ENCODE measurements at regions not wholly inside any gene's neighbourhood (a gene's known extent, or its start where the extent isn't known, plus 50 kb on each side); places are given as distances from the start of the nearest gene placed in this dataset.

GRCh38 chr5:1651971-1652872, 128.5 kb upstream of the LPCAT1 start:
- H3K27me3 Mint-ChIP-seq = peaks cover 11% of the 10 kb centered on the region
- no peak overlapping the region for H2AFZ ChIP-seq (ENCODE audit: insufficient read depth, low read depth, low read length, poor library complexity, severe bottlenecking)
- H3K79me2 ChIP-seq (ENCODE audit: control insufficient read depth, insufficient read depth, low read length) = no peaks in the 10 kb centered on the region
- H3K9ac ChIP-seq (ENCODE audit: low read length) = no peak overlapping the region
- H3K36me3 ChIP-seq (replicated peaks in 1 of 2; ENCODE audit: control extremely low read depth in 1 of 2, control insufficient read depth in 1 of 2, extremely low read depth in 1 of 2, insufficient read depth in 2 of 2, low read length in 1 of 2) = no peaks in the 10 kb centered on the region
- H3K9me3 ChIP-seq (ENCODE audit: control extremely low read depth in 1 of 3, control insufficient read depth in 2 of 3, insufficient read depth in 1 of 3, low read length in 2 of 3) = peaks cover 0 to 11% (median 0%) of the 10 kb centered on the region in 3 donors
- ATAC-seq (ENCODE audit: low read depth) = no peak
- DNase-seq = no peak
- H3K4me3 Mint-ChIP-seq = peak overlapping the region; percentile 44
- H3K27me3 ChIP-seq (replicated peaks in 1 of 4; ENCODE audit: control extremely low read depth in 1 of 4, control insufficient read depth in 3 of 4, insufficient read depth in 4 of 4, low read length in 3 of 4) = peaks cover 0 to 24% (median 8%) of the 10 kb centered on the region in 4 experiments
- no peak overlapping the region for H3K4me3 ChIP-seq (ENCODE audit: control extremely low read depth in 1 of 5, extremely low read depth in 1 of 5, insufficient read depth in 1 of 5, low read depth in 2 of 5, low read length in 4 of 5)
- TF ChIP-seq EZH2 (IDR thresholded peaks at IDR 0.05; ENCODE audit: borderline replicate concordance, insufficient read depth, low read depth, low read length, poor library complexity, severe bottlenecking) = no peak
- no peak for TF ChIP-seq CTCF (IDR thresholded peaks at IDR 0.05)
- H3K4me1 ChIP-seq (ENCODE audit: control insufficient read depth in 2 of 2, insufficient read depth in 2 of 2, low read length in 2 of 2) = peaks cover 22 to 23% of the 10 kb centered on the region in 2 donors
- H3K9me3 Mint-ChIP-seq (ENCODE audit: insufficient read depth) = no peaks in the 10 kb centered on the region
- no peak overlapping the region for H3K27ac ChIP-seq (ENCODE audit: low read length in 2 of 2)
- H3K4me2 ChIP-seq (replicated peaks; ENCODE audit: low read depth, low read length, poor library complexity, severe bottlenecking) = peak overlapping the region; percentile 66
- peaks cover 28% of the 10 kb centered on the region for H3K4me1 Mint-ChIP-seq
- ChIA-PET CTCF (interaction anchor here (0.9 to 1.6 kb wide), 3 partner anchors 8 to 484 kb away, joined by 3 to 24 read pairs (median 9); no protein-coding TSS in a partner anchor), POLR2A (interaction anchor here (0.5 to 1.3 kb wide), 2 partner anchors 18 kb away, joined by 5 to 7 read pairs; no protein-coding TSS in a partner anchor)
- peak overlapping the region; percentile 32 for H3K27ac Mint-ChIP-seq
- no peaks in the 10 kb centered on the region for H4K20me1 ChIP-seq (ENCODE audit: control insufficient read depth, insufficient read depth, low read length, poor library complexity, severe bottlenecking)
- WGBS (ENCODE audit: insufficient coverage) = 68% methylated on average over 13 of the region's 13 CpGs
- intact Hi-C loops (cut with micrococcal nuclease) = loop anchor here (2.0 kb wide), 1 partner anchor 149 kb away; the partner anchor contains the start of gene NDUFS6

- peaks cover 22 to 23% of the 10 kb centered on the region in 2 donors for H3K4me1 ChIP-seq (ENCODE audit: control insufficient read depth in 2 of 2, insufficient read depth in 2 of 2, low read length in 2 of 2)
- no peak overlapping the region for H3K9ac ChIP-seq (ENCODE audit: low read length)
- no peak overlapping the region for H2AFZ ChIP-seq (ENCODE audit: insufficient read depth, low read depth, low read length, poor library complexity, severe bottlenecking)
- Mint-ChIP-seq H3K27me3 (peaks cover 14% of the 10 kb centered on the region), H3K4me3 (no peak overlapping the region), H3K27ac (no peak overlapping the region), H3K4me1 (peaks cover 28% of the 10 kb centered on the region), H3K9me3 (ENCODE audit: insufficient read depth) (no peaks in the 10 kb centered on the region)
- ChIA-PET CTCF (no interaction called here), POLR2A (interaction anchor here (0.6 kb wide), 1 partner anchor 165 kb away, joined by 4 read pairs; no protein-coding TSS in a partner anchor)
- no peaks in the 10 kb centered on the region for H3K79me2 ChIP-seq (ENCODE audit: control insufficient read depth, insufficient read depth, low read length)
- TF ChIP-seq EZH2 (IDR thresholded peaks at IDR 0.05; ENCODE audit: borderline replicate concordance, insufficient read depth, low read depth, low read length, poor library complexity, severe bottlenecking) (no peak), CTCF (IDR thresholded peaks at IDR 0.05) (no peak)
- no peaks in the 10 kb centered on the region for H4K20me1 ChIP-seq (ENCODE audit: control insufficient read depth, insufficient read depth, low read length, poor library complexity, severe bottlenecking)
- 86% methylated on average over 2 of the region's 6 CpGs for WGBS (ENCODE audit: insufficient coverage)
- H3K27ac ChIP-seq (ENCODE audit: low read length in 2 of 2) = no peak overlapping the region
- H3K4me3 ChIP-seq (ENCODE audit: control extremely low read depth in 1 of 5, extremely low read depth in 1 of 5, insufficient read depth in 1 of 5, low read depth in 2 of 5, low read length in 4 of 5) = no peak overlapping the region
- H3K36me3 ChIP-seq (replicated peaks in 1 of 2; ENCODE audit: control extremely low read depth in 1 of 2, control insufficient read depth in 1 of 2, extremely low read depth in 1 of 2, insufficient read depth in 2 of 2, low read length in 1 of 2) = no peaks in the 10 kb centered on the region
- intact Hi-C loops (cut with micrococcal nuclease) = no loop called here
- H3K9me3 ChIP-seq (ENCODE audit: control extremely low read depth in 1 of 3, control insufficient read depth in 2 of 3, insufficient read depth in 1 of 3, low read length in 2 of 3) = peaks cover 0 to 11% (median 0%) of the 10 kb centered on the region in 3 donors
- DNase-seq (no peak), ATAC-seq (ENCODE audit: low read depth) (no peak)
- H3K4me2 ChIP-seq (replicated peaks; ENCODE audit: low read depth, low read length, poor library complexity, severe bottlenecking) = no peak overlapping the region
- peaks cover 0 to 24% (median 8%) of the 10 kb centered on the region in 4 experiments for H3K27me3 ChIP-seq (replicated peaks in 1 of 4; ENCODE audit: control extremely low read depth in 1 of 4, control insufficient read depth in 3 of 4, insufficient read depth in 4 of 4, low read length in 3 of 4)
Measured at GRCh38 chr5:1651250-1651649, 127.5 kb upstream of the LPCAT1 start.
